ENCODE measurements at regions not wholly inside any gene's neighbourhood (a gene's known extent, or its start where the extent isn't known, plus 50 kb on each side); places are given as distances from the start of the nearest gene placed in this dataset.

- TF ChIP-seq POLR2AphosphoS5 (IDR thresholded peaks at IDR 0.05; ENCODE audit: borderline replicate concordance, low read depth, low read length): no peak
- no peak for TF ChIP-seq EZH2 (IDR thresholded peaks at IDR 0.05)
Observed at GRCh38 chr7:68409851-68410250, 1188.4 kb upstream of the AUTS2 start.
